Pancreas (tissue), 10 donors: ENCODE measurements at regions not wholly inside any gene's neighbourhood (a gene's known extent, or its start where the extent isn't known, plus 50 kb on each side); places are given as distances from the start of the nearest gene placed in this dataset.

Experiments used
- ATAC-seq, 4 donors: fragments of 200-7000 bp; cut with Tn5 transposase; one replicate each; pipeline versions ENCODE4 v1.8.0 to v1.9.1; 2020; ENCODE audit warnings: mild to moderate bottlenecking in 4 of 4, moderate library complexity in 4 of 4
- DNase-seq, 6 donors: peaks; one replicate each; pipeline ENCODE4 v3.0.0-alpha.2; 2020
- FAIRE-seq: peaks from 2 replicates; lab custom pipeline; 2012; peaks lifted over from hg19 to GRCh38; lab: Jason Lieb, UNC
- H3K27ac ChIP-seq, 4 donors: fragments of 200-600 bp; sonication (generic); 1 replicate in 3 of 4; 2 replicates in 1 of 4; pipeline versions ENCODE4 v1.5.0 to v1.8.0; 2020
- H3K27me3 ChIP-seq, 4 donors: fragments of 200-600 bp; one replicate each; pipeline ENCODE4 v1.8.0; 2021
- H3K36me3 ChIP-seq, 3 donors: fragments of 200-600 bp; sonication (generic) in 1 of 3; one replicate each; pipeline versions ENCODE4 v1.5.0 to v1.8.0; 2020 to 2021
- H3K4me1 ChIP-seq, 3 donors: fragments of 200-600 bp; one replicate each; pipeline ENCODE4 v1.8.0; 2021
- H3K4me3 ChIP-seq, 4 donors: fragments of 200-600 bp; sonication (generic) in 2 of 4; one replicate each; pipeline versions ENCODE4 v1.5.0 to v1.8.0; 2020 to 2021
- H3K9me3 ChIP-seq, 4 donors: fragments of 200-600 bp; one replicate each; pipeline ENCODE4 v1.8.0; 2021
- CTCF ChIP-seq, 4 donors: fragments of 200-600 bp; sonication (generic) in 3 of 4; IDR thresholded peaks; one replicate each; pipeline versions ENCODE4 v1.5.0 to v1.8.0; 2021; ENCODE audit warnings: antibody characterized with exemption in 4 of 4
- WGBS, 2 donors: extraction: QIAGEN DNeasy Blood & Tissue Kit; methylation state at CpG; one replicate each; pipeline ENCODE4 v1.1.7; 2013; 5-methylcytosine and 5-hydroxymethylcytosine counted together
- intact Hi-C, 3 donors: fragments of 100-400 bp; cut with DNase I; formaldehyde crosslinking; loops; one replicate each; pipeline versions ENCODE4 v1.11.1 to v1.14.2; 2022
- donor health status: healthy with polysubstance abuse.
- donor health status: DM: no; HTN: no; CAD: no; lungs with moderate emphysema.
- donor health status: DM: no; HTN: no; CAD: no.
- donor health status: control.
- donor health status: control.
- donor health status: Bipolar disorder and iron deficiency.
- donor health status: DM: yes; HTN: yes; CAD: no.
- donor health status: DM: no; HTN: no; CAD: no.
- donor health status: DM: no; HTN: no; CAD: no.
- donor health status: DM: yes; HTN: yes; CAD: no.

- no peaks in the 10 kb centered on the region for H3K4me1 ChIP-seq
- ATAC-seq (no peak), DNase-seq (no peak), FAIRE-seq (no peak)
- H3K36me3 ChIP-seq = no peaks in the 10 kb centered on the region
- H3K27me3 ChIP-seq = no peaks in the 10 kb centered on the region
- no peak overlapping the region for H3K4me3 ChIP-seq
- no peak for TF ChIP-seq CTCF (IDR thresholded peaks at IDR 0.05)
- H3K27ac ChIP-seq = no peak overlapping the region
- WGBS, 2 donors = 38 to 50% methylated on average over 4 of the region's 4 CpGs
- intact Hi-C loops = no loop called here
- H3K9me3 ChIP-seq = no peaks in the 10 kb centered on the region
Measured at GRCh38 chr7:42426163-42426562, 189.2 kb upstream of the GLI3 start.

GRCh38 chr7:42414941-42415505, 178.0 kb upstream of the GLI3 start:
- DNase-seq (no peak), ATAC-seq (no peak), FAIRE-seq (no peak)
- no peaks in the 10 kb centered on the region for H3K27me3 ChIP-seq
- H3K36me3 ChIP-seq = no peaks in the 10 kb centered on the region
- 34 to 52% methylated on average over 4 of the region's 4 CpGs for WGBS, 2 donors
- no peak overlapping the region for H3K4me3 ChIP-seq
- no peak overlapping the region for H3K27ac ChIP-seq
- TF ChIP-seq CTCF (IDR thresholded peaks at IDR 0.05) = no peak
- H3K9me3 ChIP-seq = no peaks in the 10 kb centered on the region
- H3K4me1 ChIP-seq = no peaks in the 10 kb centered on the region
- intact Hi-C loops = no loop called here

GRCh38 chr7:42414028-42414427, 177.0 kb upstream of the GLI3 start:
- H3K4me1 ChIP-seq = no peaks in the 10 kb centered on the region
- H3K27ac ChIP-seq = no peak overlapping the region
- DNase-seq = no peak
- H3K36me3 ChIP-seq = no peaks in the 10 kb centered on the region
- no peak for TF ChIP-seq CTCF (IDR thresholded peaks at IDR 0.05)
- H3K27me3 ChIP-seq = no peaks in the 10 kb centered on the region
- ATAC-seq = no peak
- H3K4me3 ChIP-seq = no peak overlapping the region
- H3K9me3 ChIP-seq = no peaks in the 10 kb centered on the region
- FAIRE-seq = no peak
- intact Hi-C loops = no loop called here

GRCh38 chr7:42409296-42409695, 172.3 kb upstream of the GLI3 start:
- ATAC-seq = no peak
- DNase-seq = no peak
- no peaks in the 10 kb centered on the region for H3K9me3 ChIP-seq
- WGBS, 2 donors = 65 to 70% methylated on average over 8 of the region's 8 CpGs
- H3K36me3 ChIP-seq = no peaks in the 10 kb centered on the region
- TF ChIP-seq CTCF (IDR thresholded peaks at IDR 0.05) = no peak
- H3K4me3 ChIP-seq = no peak overlapping the region
- H3K27me3 ChIP-seq = no peaks in the 10 kb centered on the region
- intact Hi-C loops = no loop called here
- no peak for FAIRE-seq
- no peak overlapping the region for H3K27ac ChIP-seq
- no peaks in the 10 kb centered on the region for H3K4me1 ChIP-seq

- intact Hi-C loops = no loop called here
- no peak for DNase-seq
- Histone ChIP-seq H3K27ac (no peak overlapping the region), H3K4me3 (no peak overlapping the region), H3K4me1 (no peaks in the 10 kb centered on the region), H3K36me3 (no peaks in the 10 kb centered on the region), H3K27me3 (no peaks in the 10 kb centered on the region), H3K9me3 (no peaks in the 10 kb centered on the region)
- WGBS, 2 donors = 46 to 49% methylated on average over 4 of the region's 4 CpGs
- TF ChIP-seq CTCF (IDR thresholded peaks at IDR 0.05) = no peak
- no peak for ATAC-seq
- no peak for FAIRE-seq
Measured at GRCh38 chr7:42407833-42408232, 170.8 kb upstream of the GLI3 start.
